Ishikawa (cell line): ENCODE measurements at regions not wholly inside any gene's neighbourhood (a gene's known extent, or its start where the extent isn't known, plus 50 kb on each side); places are given as distances from the start of the nearest gene placed in this dataset.

Experiments
- CEBPB ChIP-seq: IDR thresholded peaks from 2 replicates; pipeline ENCODE4 v1.6.1; 2012
- CREB1 ChIP-seq: IDR thresholded peaks from 2 replicates; pipeline ENCODE4 v1.6.1; 2012; ENCODE audit warnings: low read depth
- EGR1 ChIP-seq: IDR thresholded peaks from 2 replicates; pipeline ENCODE4 v1.6.1; 2012
- EP300 ChIP-seq: IDR thresholded peaks from 2 replicates; pipeline ENCODE4 v1.6.1; 2012; ENCODE audit warnings: borderline replicate concordance
- FOXM1 ChIP-seq: IDR thresholded peaks from 2 replicates; pipeline ENCODE4 v1.6.1; 2012; ENCODE audit warnings: low read depth, borderline replicate concordance
- MAX ChIP-seq: IDR thresholded peaks from 2 replicates; pipeline ENCODE4 v1.6.1; 2012
- RAD21 ChIP-seq: IDR thresholded peaks from 2 replicates; pipeline ENCODE4 v1.6.1; 2012; ENCODE audit warnings: low read depth
- TAF1 ChIP-seq: IDR thresholded peaks from 2 replicates; pipeline ENCODE4 v1.6.1; 2012; ENCODE audit warnings: low read depth, mild to moderate bottlenecking
- TCF12 ChIP-seq: IDR thresholded peaks from 2 replicates; pipeline ENCODE4 v1.6.1; 2012; ENCODE audit warnings: low read depth
- USF1 ChIP-seq: IDR thresholded peaks from 2 replicates; pipeline ENCODE4 v1.6.1; 2012
- YY1 ChIP-seq: IDR thresholded peaks from 2 replicates; pipeline ENCODE4 v1.6.1; 2012; ENCODE audit warnings: low read depth
- ZBTB7A ChIP-seq: IDR thresholded peaks from 2 replicates; pipeline ENCODE4 v1.6.1; 2012; ENCODE audit warnings: low read depth

GRCh38 chr2:16218161-16218560 is 277.8 kb downstream of the MYCN start:
- no peak for TF ChIP-seq USF1
- TF ChIP-seq RAD21, result no peak
- TF ChIP-seq TCF12, result no peak
- TF ChIP-seq CREB1, result no peak
- no peak for TF ChIP-seq MAX
- no peak for TF ChIP-seq EGR1
- no peak for TF ChIP-seq EP300
- no peak for TF ChIP-seq TAF1
- TF ChIP-seq FOXM1, result no peak
- TF ChIP-seq ZBTB7A, result no peak
- no peak for TF ChIP-seq YY1
- TF ChIP-seq CEBPB, result no peak
